CD4-positive, alpha-beta T cell (primary cell): ENCODE measurements at regions not wholly inside any gene's neighbourhood (a gene's known extent, or its start where the extent isn't known, plus 50 kb on each side); places are given as distances from the start of the nearest gene placed in this dataset.
"Not testable (repeated sequence)": the region's sequence is repeated elsewhere in the genome, so short reads cannot be mapped to it uniquely, and the experiment has no call there.

Experiments
- ATAC-seq: fragments of 200-7000 bp; cut with Tn5 transposase; one replicate; pipeline ENCODE4 v1.10.0; 2022; ENCODE audit warnings: mild to moderate bottlenecking; ENCODE audit not compliant: poor library complexity
- CTCF ChIA-PET: fragments of 350-600 bp; sonication (Branson Sonifier 250); formaldehyde crosslinking; loops from one replicate; lab custom pipeline; 2021; ENCODE audit warnings: antibody characterized with exemption, inconsistent platforms; lab: Charles Lee
- POLR2A ChIA-PET: fragments of 350-600 bp; sonication (Branson Sonifier 250); formaldehyde crosslinking; loops from one replicate; lab custom pipeline; 2021; ENCODE audit warnings: antibody characterized with exemption, inconsistent platforms; lab: Charles Lee
- DNase-seq, 14 experiments: peaks; one replicate each; pipeline ENCODE4 v3.0.0-alpha.2; 2013 to 2020; ENCODE audit warnings: mixed read lengths in 2 of 14
- H3K27ac ChIP-seq, 2 donors: one replicate each; pipeline versions ENCODE4 v1.5.1 to v1.7.0; 2013; ENCODE audit warnings: low read length in 2 of 2, low read depth in 1 of 2, mild to moderate bottlenecking in 1 of 2
- H3K27me3 ChIP-seq, 2 experiments: 1 replicate in 1 of 2; 2 replicates in 1 of 2; pipeline versions ENCODE4 v1.6.1 to v1.7.0; 2013; ENCODE audit warnings: low read length in 2 of 2, control low read depth in 1 of 2, mild to moderate bottlenecking in 1 of 2, moderate library complexity in 1 of 2; ENCODE audit not compliant: insufficient read depth in 2 of 2, control insufficient read depth in 1 of 2
- H3K36me3 ChIP-seq: one replicate; pipeline ENCODE4 v1.6.1; 2013; ENCODE audit warnings: low read length, control low read depth; ENCODE audit not compliant: insufficient read depth
- H3K4me1 ChIP-seq: one replicate; pipeline ENCODE4 v1.6.1; 2013; ENCODE audit warnings: low read length, control low read depth; ENCODE audit not compliant: insufficient read depth
- H3K4me3 ChIP-seq: one replicate; pipeline ENCODE4 v1.5.1; 2013; ENCODE audit warnings: mild to moderate bottlenecking, low read length, moderate library complexity
- H3K9me3 ChIP-seq, 2 experiments: 1 replicate in 1 of 2; 2 replicates in 1 of 2; pipeline versions ENCODE4 v1.6.1 to v1.7.0; 2013; ENCODE audit warnings: low read length in 2 of 2, mild to moderate bottlenecking in 2 of 2, control low read depth in 1 of 2, moderate library complexity in 1 of 2; ENCODE audit not compliant: control insufficient read depth in 1 of 2, insufficient read depth in 1 of 2
- H3K27ac Mint-ChIP-seq: one replicate; pipeline ENCODE4 v1.8.0; 2020; ENCODE audit warnings: mixed read lengths
- H3K27me3 Mint-ChIP-seq: one replicate; pipeline ENCODE4 v1.8.0; 2021; ENCODE audit warnings: mixed read lengths
- H3K36me3 Mint-ChIP-seq: one replicate; pipeline ENCODE4 v1.8.0; 2021; ENCODE audit warnings: low read depth, mixed read lengths
- H3K4me1 Mint-ChIP-seq: one replicate; pipeline ENCODE4 v1.8.0; 2021; ENCODE audit warnings: low read depth, mixed read lengths
- H3K4me3 Mint-ChIP-seq: one replicate; pipeline ENCODE4 v1.8.0; 2020; ENCODE audit warnings: mild to moderate bottlenecking, mixed read lengths
- H3K9me3 Mint-ChIP-seq: one replicate; pipeline ENCODE4 v1.8.0; 2020; ENCODE audit warnings: mixed read lengths
- CTCF ChIP-seq: fragments of 200-600 bp; IDR thresholded peaks from one replicate; pipeline ENCODE4 v1.8.0; 2022; ENCODE audit warnings: antibody characterized with exemption, mild to moderate bottlenecking
- intact Hi-C, 2 experiments: fragments of 100-400 bp; cut with DNase I in 1 of 2; cut with micrococcal nuclease in 1 of 2; formaldehyde crosslinking; loops; one replicate each; pipeline versions ENCODE4 v1.15.1 to v1.9.0; 2023 to 2025; cut with DNase I, micrococcal nuclease

DNA sequence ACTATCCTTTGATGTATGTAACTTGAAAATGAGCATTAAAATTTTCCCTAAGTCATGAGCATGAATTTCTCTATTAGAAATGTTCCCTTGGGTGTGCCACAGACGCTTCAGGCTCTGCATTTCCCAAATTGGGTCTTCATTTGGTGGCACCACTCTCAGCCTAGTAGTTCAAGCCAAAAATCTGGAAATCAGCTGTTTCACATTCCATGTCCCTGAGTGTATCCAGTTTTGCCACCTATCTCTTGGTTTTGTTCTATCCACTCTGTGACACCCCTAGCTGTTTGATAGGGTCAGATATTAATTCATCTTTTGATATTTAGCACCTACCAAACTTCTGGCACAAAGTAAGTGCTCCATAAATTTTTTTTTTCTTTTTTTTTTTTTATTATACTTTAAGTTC is 89.5 kb upstream of the DPH5 start:
- DNase-seq = no peak
- Mint-ChIP-seq H3K4me1 (peaks cover 49% of the 10 kb centered on the region), H3K27me3 (no peaks in the 10 kb centered on the region), H3K4me3 (no peak overlapping the region), H3K9me3 (no peaks in the 10 kb centered on the region), H3K36me3 (no peaks in the 10 kb centered on the region), H3K27ac (peak overlapping the region; percentile 59)
- intact Hi-C loops = loop anchor here in 1 of 2 experiments (5.0 kb wide), 1 partner anchor 122 kb away; the partner anchor contains the start of gene S1PR1
- Histone ChIP-seq H3K4me1 (peaks cover 14% of the 10 kb centered on the region), H3K27ac (no peak overlapping the region), H3K36me3 (no peaks in the 10 kb centered on the region), H3K9me3 (no peaks in the 10 kb centered on the region), H3K27me3 (no peaks in the 10 kb centered on the region), H3K4me3 (no peak overlapping the region)
- ChIA-PET CTCF (interaction anchor here (0.7 to 3.4 kb wide), 4 partner anchors 21 to 174 kb away, joined by 3 to 14 read pairs (median 4); no protein-coding TSS in a partner anchor), POLR2A (interaction anchor here (0.8 to 2.1 kb wide), 3 partner anchors 12 to 123 kb away, joined by 4 to 7 read pairs (median 6); no protein-coding TSS in a partner anchor)
- no peak for ATAC-seq
- TF ChIP-seq CTCF = no peak

GRCh38 chr1:101114128-101114527 is 88.5 kb upstream of the DPH5 start:
- not testable (repeated sequence) for H3K9me3 ChIP-seq, H3K27me3 Mint-ChIP-seq, H3K27ac ChIP-seq, H3K4me3 ChIP-seq, H3K9me3 Mint-ChIP-seq, ATAC-seq, H3K36me3 Mint-ChIP-seq, H3K36me3 ChIP-seq, DNase-seq, H3K27me3 ChIP-seq, H3K4me3 Mint-ChIP-seq
- H3K27ac Mint-ChIP-seq = peak overlapping the region; percentile 94
- intact Hi-C loops = loop anchor here in 1 of 2 experiments (5.0 kb wide), 2 partner anchors 47 to 243 kb away; no protein-coding TSS in a partner anchor
- peaks cover 19% of the 10 kb centered on the region for H3K4me1 ChIP-seq
- H3K4me1 Mint-ChIP-seq = peaks cover 49% of the 10 kb centered on the region
- CTCF ChIA-PET = interaction anchor here (3.4 kb wide), 1 partner anchor 125 kb away, joined by 14 read pairs; no protein-coding TSS in a partner anchor
- POLR2A ChIA-PET = interaction anchor here (0.8 kb wide), 1 partner anchor 124 kb away, joined by 6 read pairs; no protein-coding TSS in a partner anchor

DNA sequence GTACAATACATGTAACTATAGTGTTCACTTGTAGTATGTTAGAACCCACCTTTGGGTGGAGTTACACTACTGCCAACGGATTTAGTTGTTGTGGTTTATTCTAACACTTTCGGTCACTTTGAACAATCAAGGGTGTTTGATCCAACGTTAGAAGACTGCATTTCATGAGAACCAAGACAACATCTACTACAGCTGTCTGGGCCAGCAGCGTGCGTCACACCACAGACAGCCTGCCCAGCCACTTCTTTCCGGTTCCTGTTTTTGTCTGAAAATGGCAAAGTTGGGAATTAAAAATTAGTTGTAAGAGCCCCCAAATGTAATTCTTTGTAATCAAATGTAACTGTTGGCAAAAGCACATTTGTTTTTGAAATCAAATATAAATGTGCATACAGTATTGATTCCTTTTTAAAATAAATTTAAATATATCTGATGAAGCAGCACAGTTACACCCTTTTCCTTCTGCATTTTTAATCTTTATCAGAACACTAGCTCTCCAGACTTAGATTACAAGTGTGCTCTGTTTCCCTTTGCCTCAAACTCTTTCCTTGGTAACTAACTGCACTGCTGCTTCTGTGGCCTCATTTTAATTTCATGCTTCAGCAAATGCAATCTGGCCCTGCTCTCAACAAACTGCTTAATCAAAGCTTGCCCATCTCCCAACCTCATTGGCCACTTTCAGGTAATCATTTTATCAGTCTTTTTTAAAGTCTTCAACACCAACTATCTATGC is 86.6 kb upstream of the DPH5 start:
- no peaks in the 10 kb centered on the region for H3K36me3 Mint-ChIP-seq
- peak; percentile 87 for ATAC-seq
- Histone ChIP-seq H3K9me3 (no peaks in the 10 kb centered on the region), H3K27me3 (no peaks in the 10 kb centered on the region), H3K4me3 (no peak overlapping the region), H3K4me1 (peaks cover 23% of the 10 kb centered on the region), H3K27ac (peak overlapping the region; percentile 58 to 81), H3K36me3 (no peaks in the 10 kb centered on the region)
- no peaks in the 10 kb centered on the region for H3K9me3 Mint-ChIP-seq
- H3K27ac Mint-ChIP-seq = peak overlapping the region; percentile 94
- H3K4me1 Mint-ChIP-seq = peaks cover 61% of the 10 kb centered on the region
- peak overlapping the region; percentile 73 for H3K4me3 Mint-ChIP-seq
- CTCF ChIA-PET = interaction anchor here (1.1 to 3.0 kb wide), 9 partner anchors 10 to 245 kb away, joined by 3 to 17 read pairs (median 8); partner anchors contain the start of gene S1PR1
- intact Hi-C loops = loop anchor here in 1 of 2 experiments (1.0 to 5.0 kb wide), 9 partner anchors 9 to 245 kb away; partner anchors contain the start of gene DPH5
- POLR2A ChIA-PET = interaction anchor here (0.5 to 4.2 kb wide), 24 partner anchors 8 to 217 kb away, joined by 3 to 64 read pairs (median 4); partner anchors contain the start of gene S1PR1
- no peak for TF ChIP-seq CTCF
- peak; percentile 59 to 95 (median 72) for DNase-seq
- no peaks in the 10 kb centered on the region for H3K27me3 Mint-ChIP-seq
